HEK293 (cell line): ENCODE measurements at regions not wholly inside any gene's neighbourhood (a gene's known extent, or its start where the extent isn't known, plus 50 kb on each side); places are given as distances from the start of the nearest gene placed in this dataset.

Experiments used
- CTCF ChIA-PET: fragments of 350-600 bp; formaldehyde crosslinking; extraction: SDS; loops from one replicate; lab custom pipeline; 2021; ENCODE audit warnings: antibody characterized with exemption; lab: Yijun Ruan, JAX
- POLR2A ChIA-PET: fragments of 300-600 bp; formaldehyde crosslinking; extraction: SDS; loops from one replicate; lab custom pipeline; 2020; ENCODE audit warnings: antibody characterized with exemption, inconsistent platforms; lab: Yijun Ruan, JAX
- H3K27ac ChIP-seq: fragments of 200-500 bp; sonication (Bioruptor generic); 2 replicates; pipeline ENCODE4 v1.5.1; 2014; ENCODE audit warnings: low read depth, low read length, control low read depth, inconsistent platforms; ENCODE audit errors: extremely low read depth
- H3K36me3 ChIP-seq, 2 experiments: fragments of 200-500 bp in 1 of 2; sonication (Bioruptor generic) in 1 of 2; 1 replicate in 1 of 2; 2 replicates in 1 of 2; pipeline ENCODE4 v1.5.1; 2014 to 2017; ENCODE audit warnings: inconsistent platforms in 2 of 2, low read length in 2 of 2; ENCODE audit not compliant: control insufficient read depth in 2 of 2, insufficient read depth in 1 of 2
- H3K4me1 ChIP-seq: fragments of 200-500 bp; sonication (Bioruptor generic); 2 replicates; pipeline ENCODE4 v1.5.1; 2014; ENCODE audit warnings: mild to moderate bottlenecking, low read length, inconsistent platforms; ENCODE audit not compliant: control insufficient read depth, insufficient read depth
- H3K4me3 ChIP-seq: 2 replicates; pipeline ENCODE4 v1.5.1; 2011; ENCODE audit warnings: low read depth, mild to moderate bottlenecking, control low read depth, low read length, moderate library complexity
- H3K9me3 ChIP-seq: fragments of 200-500 bp; sonication (Bioruptor generic); 2 replicates; pipeline ENCODE4 v1.5.1; 2014; ENCODE audit warnings: low read depth, low read length, inconsistent platforms; ENCODE audit not compliant: control insufficient read depth, insufficient read depth
- BCL11A ChIP-seq: fragments of 450-650 bp; formaldehyde crosslinking; IDR thresholded peaks from 2 replicates; pipeline ENCODE4 v1.5.1; 2016; ENCODE audit warnings: low read depth, missing biosample characterization, missing genetic modification characterization
- BCL11B ChIP-seq: fragments of 450-650 bp; formaldehyde crosslinking; IDR thresholded peaks from 2 replicates; pipeline ENCODE4 v1.5.1; 2016; ENCODE audit warnings: low read depth, missing biosample characterization, missing genetic modification characterization
- HOXA7 ChIP-seq: sonication (generic); formaldehyde crosslinking; IDR thresholded peaks from 2 replicates; pipeline ENCODE4 v1.8.1; 2022; ENCODE audit warnings: missing genetic modification reagents, borderline replicate concordance
- KLF1 ChIP-seq: fragments of 450-650 bp; formaldehyde crosslinking; IDR thresholded peaks from 2 replicates; pipeline ENCODE4 v1.5.1; 2016; ENCODE audit warnings: missing biosample characterization, missing genetic modification characterization
- OVOL3 ChIP-seq: fragments of 450-650 bp; formaldehyde crosslinking; IDR thresholded peaks from 2 replicates; pipeline ENCODE4 v1.5.1; 2016; ENCODE audit warnings: missing biosample characterization, missing genetic modification characterization
- TCF7L2 ChIP-seq: IDR thresholded peaks from 2 replicates; pipeline ENCODE4 v1.6.1; 2011; ENCODE audit warnings: low read depth, mild to moderate bottlenecking, inconsistent platforms, low read length, moderate library complexity, borderline replicate concordance
- ZBTB1 ChIP-seq: fragments of 450-650 bp; formaldehyde crosslinking; IDR thresholded peaks from 2 replicates; pipeline ENCODE4 v1.5.1; 2016; ENCODE audit warnings: missing biosample characterization, missing genetic modification characterization
- ZNF132 ChIP-seq: fragments of 450-650 bp; formaldehyde crosslinking; IDR thresholded peaks from 2 replicates; pipeline ENCODE4 v1.5.1; 2017; ENCODE audit warnings: missing biosample characterization, missing genetic modification characterization, borderline replicate concordance
- ZNF302 ChIP-seq: fragments of 450-650 bp; formaldehyde crosslinking; IDR thresholded peaks from 2 replicates; pipeline ENCODE4 v1.5.1; 2016; ENCODE audit warnings: missing biosample characterization, missing genetic modification characterization, low read depth
- ZNF335 ChIP-seq: fragments of 450-650 bp; formaldehyde crosslinking; conservative IDR thresholded peaks from 2 replicates; pipeline ENCODE4 v1.5.1; 2016; ENCODE audit warnings: missing biosample characterization, missing genetic modification characterization
- ZNF366 ChIP-seq: fragments of 450-650 bp; formaldehyde crosslinking; conservative IDR thresholded peaks from 2 replicates; pipeline ENCODE4 v1.5.1; 2016; ENCODE audit warnings: missing biosample characterization, missing genetic modification characterization
- ZNF549 ChIP-seq: fragments of 450-650 bp; IDR thresholded peaks from 2 replicates; pipeline ENCODE4 v1.5.1; 2018; ENCODE audit warnings: missing biosample characterization, missing genetic modification characterization, mild to moderate bottlenecking, inconsistent platforms, moderate library complexity
- ZNF596 ChIP-seq: fragments of 450-650 bp; IDR thresholded peaks from 2 replicates; pipeline ENCODE4 v1.5.0; 2018; ENCODE audit warnings: missing biosample characterization, mild to moderate bottlenecking, missing genetic modification characterization, moderate library complexity
- ZNF624 ChIP-seq: fragments of 450-650 bp; formaldehyde crosslinking; IDR thresholded peaks from 2 replicates; pipeline ENCODE4 v1.5.1; 2017; ENCODE audit warnings: missing biosample characterization, missing genetic modification characterization
- TF ChIP-seq, protein P1 (sequence below): fragments of 450-650 bp; formaldehyde crosslinking; IDR thresholded peaks from 2 replicates; pipeline ENCODE4 v1.5.1; 2016; ENCODE audit warnings: missing biosample characterization, missing genetic modification characterization
- TF ChIP-seq, protein P2 (sequence below): fragments of 450-650 bp; formaldehyde crosslinking; IDR thresholded peaks from 2 replicates; pipeline ENCODE4 v1.5.1; 2016; ENCODE audit warnings: missing biosample characterization, missing genetic modification characterization
- TF ChIP-seq, protein P3 (sequence below): fragments of 450-650 bp; formaldehyde crosslinking; IDR thresholded peaks from 2 replicates; pipeline ENCODE4 v1.5.1; 2016; ENCODE audit warnings: missing biosample characterization, missing genetic modification characterization
- TF ChIP-seq, protein P4 (sequence below): fragments of 450-650 bp; formaldehyde crosslinking; conservative IDR thresholded peaks from 2 replicates; pipeline ENCODE4 v1.5.1; 2016; ENCODE audit warnings: low read depth, missing biosample characterization, missing genetic modification characterization
- TF ChIP-seq, protein P5 (sequence below): fragments of 450-650 bp; formaldehyde crosslinking; IDR thresholded peaks from 2 replicates; pipeline ENCODE4 v1.5.1; 2016; ENCODE audit warnings: missing biosample characterization, missing genetic modification characterization
- TF ChIP-seq, protein P6 (sequence below): fragments of 450-650 bp; formaldehyde crosslinking; IDR thresholded peaks from 2 replicates; pipeline ENCODE4 v1.5.1; 2016; ENCODE audit warnings: missing biosample characterization, missing genetic modification characterization

DNA sequence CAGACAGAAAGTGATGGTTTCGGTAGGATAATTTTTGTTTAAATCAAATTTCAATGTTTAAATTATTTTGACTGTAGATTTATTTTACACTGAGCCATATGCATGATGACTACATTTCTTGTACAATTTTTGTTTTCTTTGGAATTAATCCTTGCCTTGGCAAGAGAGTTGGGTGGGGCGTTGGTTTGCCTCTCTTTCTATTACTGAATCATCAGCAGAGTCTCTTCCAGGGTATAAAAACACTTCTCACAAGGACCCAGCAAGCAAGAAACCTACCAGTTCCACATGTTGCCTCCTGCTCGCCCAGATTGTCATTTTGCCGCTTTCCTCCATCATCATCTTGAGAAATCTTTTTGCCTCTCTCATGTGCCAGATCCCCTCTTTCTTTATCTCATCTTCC, 455.0 kb upstream of the DMAC1 start:
- H3K9me3 ChIP-seq, result no peaks in the 10 kb centered on the region
- CTCF ChIA-PET, result interaction anchor here (1.1 kb wide), 1 partner anchor 11 kb away, joined by 3 read pairs; no protein-coding TSS in a partner anchor
- H3K36me3 ChIP-seq, result no peaks in the 10 kb centered on the region
- H3K4me1 ChIP-seq, result no peaks in the 10 kb centered on the region
- H3K27ac ChIP-seq, result no peak overlapping the region
- TF ChIP-seq HOXA7 (CRISPR knock-in tag), result no peak
- TF ChIP-seq, protein P1, sequence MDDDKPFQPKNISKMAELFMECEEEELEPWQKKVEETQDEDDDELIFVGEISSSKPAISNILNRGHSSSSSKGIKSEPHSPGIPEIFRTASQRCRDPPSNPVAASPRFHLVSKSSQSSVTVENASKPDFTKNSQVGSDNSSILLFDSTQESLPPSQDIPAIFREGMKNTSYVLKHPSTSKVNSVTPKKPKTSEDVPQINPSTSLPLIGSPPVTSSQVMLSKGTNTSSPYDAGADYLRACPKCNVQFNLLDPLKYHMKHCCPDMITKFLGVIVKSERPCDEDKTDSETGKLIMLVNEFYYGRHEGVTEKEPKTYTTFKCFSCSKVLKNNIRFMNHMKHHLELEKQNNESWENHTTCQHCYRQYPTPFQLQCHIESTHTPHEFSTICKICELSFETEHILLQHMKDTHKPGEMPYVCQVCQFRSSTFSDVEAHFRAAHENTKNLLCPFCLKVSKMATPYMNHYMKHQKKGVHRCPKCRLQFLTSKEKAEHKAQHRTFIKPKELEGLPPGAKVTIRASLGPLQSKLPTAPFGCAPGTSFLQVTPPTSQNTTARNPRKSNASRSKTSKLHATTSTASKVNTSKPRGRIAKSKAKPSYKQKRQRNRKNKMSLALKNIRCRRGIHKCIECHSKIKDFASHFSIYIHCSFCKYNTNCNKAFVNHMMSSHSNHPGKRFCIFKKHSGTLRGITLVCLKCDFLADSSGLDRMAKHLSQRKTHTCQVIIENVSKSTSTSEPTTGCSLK, result no peak
- TF ChIP-seq ZNF302 (tag by site-specific recombination), result no peak
- TF ChIP-seq, protein P2, sequence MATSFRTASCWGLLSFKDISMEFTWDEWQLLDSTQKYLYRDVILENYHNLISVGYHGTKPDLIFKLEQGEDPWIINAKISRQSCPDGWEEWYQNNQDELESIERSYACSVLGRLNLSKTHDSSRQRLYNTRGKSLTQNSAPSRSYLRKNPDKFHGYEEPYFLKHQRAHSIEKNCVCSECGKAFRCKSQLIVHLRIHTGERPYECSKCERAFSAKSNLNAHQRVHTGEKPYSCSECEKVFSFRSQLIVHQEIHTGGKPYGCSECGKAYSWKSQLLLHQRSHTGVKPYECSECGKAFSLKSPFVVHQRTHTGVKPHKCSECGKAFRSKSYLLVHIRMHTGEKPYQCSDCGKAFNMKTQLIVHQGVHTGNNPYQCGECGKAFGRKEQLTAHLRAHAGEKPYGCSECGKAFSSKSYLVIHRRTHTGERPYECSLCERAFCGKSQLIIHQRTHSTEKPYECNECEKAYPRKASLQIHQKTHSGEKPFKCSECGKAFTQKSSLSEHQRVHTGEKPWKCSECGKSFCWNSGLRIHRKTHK, result no peak
- no peak for TF ChIP-seq ZNF596 (tag by site-specific recombination)
- TF ChIP-seq, protein P3, sequence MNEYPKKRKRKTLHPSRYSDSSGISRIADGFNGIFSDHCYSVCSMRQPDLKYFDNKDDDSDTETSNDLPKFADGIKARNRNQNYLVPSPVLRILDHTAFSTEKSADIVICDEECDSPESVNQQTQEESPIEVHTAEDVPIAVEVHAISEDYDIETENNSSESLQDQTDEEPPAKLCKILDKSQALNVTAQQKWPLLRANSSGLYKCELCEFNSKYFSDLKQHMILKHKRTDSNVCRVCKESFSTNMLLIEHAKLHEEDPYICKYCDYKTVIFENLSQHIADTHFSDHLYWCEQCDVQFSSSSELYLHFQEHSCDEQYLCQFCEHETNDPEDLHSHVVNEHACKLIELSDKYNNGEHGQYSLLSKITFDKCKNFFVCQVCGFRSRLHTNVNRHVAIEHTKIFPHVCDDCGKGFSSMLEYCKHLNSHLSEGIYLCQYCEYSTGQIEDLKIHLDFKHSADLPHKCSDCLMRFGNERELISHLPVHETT (tag by site-specific recombination), result no peak
- TF ChIP-seq TCF7L2, result no peak
- TF ChIP-seq, protein P4, sequence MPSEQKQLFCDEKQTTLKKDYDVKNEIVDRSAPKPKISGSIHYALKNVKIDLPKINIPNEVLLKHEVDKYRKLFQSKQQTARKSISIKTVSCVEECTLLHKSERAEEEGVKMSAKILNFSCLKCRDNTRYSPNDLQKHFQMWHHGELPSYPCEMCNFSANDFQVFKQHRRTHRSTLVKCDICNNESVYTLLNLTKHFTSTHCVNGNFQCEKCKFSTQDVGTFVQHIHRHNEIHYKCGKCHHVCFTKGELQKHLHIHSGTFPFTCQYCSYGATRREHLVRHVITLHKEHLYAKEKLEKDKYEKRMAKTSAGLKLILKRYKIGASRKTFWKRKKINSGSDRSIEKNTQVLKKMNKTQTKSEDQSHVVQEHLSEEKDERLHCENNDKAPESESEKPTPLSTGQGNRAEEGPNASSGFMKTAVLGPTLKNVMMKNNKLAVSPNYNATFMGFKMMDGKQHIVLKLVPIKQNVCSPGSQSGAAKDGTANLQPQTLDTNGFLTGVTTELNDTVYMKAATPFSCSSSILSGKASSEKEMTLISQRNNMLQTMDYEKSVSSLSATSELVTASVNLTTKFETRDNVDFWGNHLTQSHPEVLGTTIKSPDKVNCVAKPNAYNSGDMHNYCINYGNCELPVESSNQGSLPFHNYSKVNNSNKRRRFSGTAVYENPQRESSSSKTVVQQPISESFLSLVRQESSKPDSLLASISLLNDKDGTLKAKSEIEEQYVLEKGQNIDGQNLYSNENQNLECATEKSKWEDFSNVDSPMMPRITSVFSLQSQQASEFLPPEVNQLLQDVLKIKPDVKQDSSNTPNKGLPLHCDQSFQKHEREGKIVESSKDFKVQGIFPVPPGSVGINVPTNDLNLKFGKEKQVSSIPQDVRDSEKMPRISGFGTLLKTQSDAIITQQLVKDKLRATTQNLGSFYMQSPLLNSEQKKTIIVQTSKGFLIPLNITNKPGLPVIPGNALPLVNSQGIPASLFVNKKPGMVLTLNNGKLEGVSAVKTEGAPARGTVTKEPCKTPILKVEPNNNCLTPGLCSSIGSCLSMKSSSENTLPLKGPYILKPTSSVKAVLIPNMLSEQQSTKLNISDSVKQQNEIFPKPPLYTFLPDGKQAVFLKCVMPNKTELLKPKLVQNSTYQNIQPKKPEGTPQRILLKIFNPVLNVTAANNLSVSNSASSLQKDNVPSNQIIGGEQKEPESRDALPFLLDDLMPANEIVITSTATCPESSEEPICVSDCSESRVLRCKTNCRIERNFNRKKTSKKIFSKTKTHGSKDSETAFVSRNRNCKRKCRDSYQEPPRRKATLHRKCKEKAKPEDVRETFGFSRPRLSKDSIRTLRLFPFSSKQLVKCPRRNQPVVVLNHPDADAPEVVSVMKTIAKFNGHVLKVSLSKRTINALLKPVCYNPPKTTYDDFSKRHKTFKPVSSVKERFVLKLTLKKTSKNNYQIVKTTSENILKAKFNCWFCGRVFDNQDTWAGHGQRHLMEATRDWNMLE (tag by site-specific recombination), result no peak
- no peak for TF ChIP-seq ZNF335
- TF ChIP-seq OVOL3 (tag by site-specific recombination), result no peak
- no peak for TF ChIP-seq ZNF366 (tag by site-specific recombination)
- no peak for TF ChIP-seq ZBTB1 (tag by site-specific recombination)
- no peak overlapping the region for H3K4me3 ChIP-seq
- POLR2A ChIA-PET, result no interaction called here

DNA sequence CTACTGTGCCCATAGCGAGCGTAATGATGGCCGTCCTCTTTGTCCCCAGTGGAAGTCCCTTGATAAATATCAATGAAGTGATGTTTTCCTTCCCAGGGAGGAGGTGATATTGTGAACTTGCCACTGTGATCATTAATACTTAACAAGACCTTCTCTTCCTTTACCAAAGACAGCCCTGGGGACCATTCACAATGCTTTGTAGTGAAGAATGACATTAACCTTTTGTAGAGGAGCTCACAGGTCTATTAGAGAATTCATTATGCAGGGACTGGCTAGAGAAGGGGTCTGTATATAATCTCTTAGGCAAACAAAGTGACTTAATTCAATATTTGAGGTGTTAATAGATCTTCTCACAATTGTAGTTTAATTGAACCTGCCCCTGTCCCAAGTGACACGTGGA, 452.9 kb upstream of the DMAC1 start:
- Histone ChIP-seq H3K4me1 (no peaks in the 10 kb centered on the region), H3K36me3 (no peaks in the 10 kb centered on the region), H3K27ac (no peak overlapping the region), H3K9me3 (no peaks in the 10 kb centered on the region), H3K4me3 (no peak overlapping the region)
- ChIA-PET CTCF (no interaction called here), POLR2A (no interaction called here)
- no peak for TF ChIP-seq ZNF624 (tag by site-specific recombination)
- no peak for TF ChIP-seq BCL11B (tag by site-specific recombination)
- no peak for TF ChIP-seq BCL11A (tag by site-specific recombination)
- TF ChIP-seq, protein P5, sequence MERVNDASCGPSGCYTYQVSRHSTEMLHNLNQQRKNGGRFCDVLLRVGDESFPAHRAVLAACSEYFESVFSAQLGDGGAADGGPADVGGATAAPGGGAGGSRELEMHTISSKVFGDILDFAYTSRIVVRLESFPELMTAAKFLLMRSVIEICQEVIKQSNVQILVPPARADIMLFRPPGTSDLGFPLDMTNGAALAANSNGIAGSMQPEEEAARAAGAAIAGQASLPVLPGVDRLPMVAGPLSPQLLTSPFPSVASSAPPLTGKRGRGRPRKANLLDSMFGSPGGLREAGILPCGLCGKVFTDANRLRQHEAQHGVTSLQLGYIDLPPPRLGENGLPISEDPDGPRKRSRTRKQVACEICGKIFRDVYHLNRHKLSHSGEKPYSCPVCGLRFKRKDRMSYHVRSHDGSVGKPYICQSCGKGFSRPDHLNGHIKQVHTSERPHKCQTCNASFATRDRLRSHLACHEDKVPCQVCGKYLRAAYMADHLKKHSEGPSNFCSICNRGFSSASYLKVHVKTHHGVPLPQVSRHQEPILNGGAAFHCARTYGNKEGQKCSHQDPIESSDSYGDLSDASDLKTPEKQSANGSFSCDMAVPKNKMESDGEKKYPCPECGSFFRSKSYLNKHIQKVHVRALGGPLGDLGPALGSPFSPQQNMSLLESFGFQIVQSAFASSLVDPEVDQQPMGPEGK, result no peak
- TF ChIP-seq ZNF549 (tag by site-specific recombination), result no peak
- TF ChIP-seq, protein P6, sequence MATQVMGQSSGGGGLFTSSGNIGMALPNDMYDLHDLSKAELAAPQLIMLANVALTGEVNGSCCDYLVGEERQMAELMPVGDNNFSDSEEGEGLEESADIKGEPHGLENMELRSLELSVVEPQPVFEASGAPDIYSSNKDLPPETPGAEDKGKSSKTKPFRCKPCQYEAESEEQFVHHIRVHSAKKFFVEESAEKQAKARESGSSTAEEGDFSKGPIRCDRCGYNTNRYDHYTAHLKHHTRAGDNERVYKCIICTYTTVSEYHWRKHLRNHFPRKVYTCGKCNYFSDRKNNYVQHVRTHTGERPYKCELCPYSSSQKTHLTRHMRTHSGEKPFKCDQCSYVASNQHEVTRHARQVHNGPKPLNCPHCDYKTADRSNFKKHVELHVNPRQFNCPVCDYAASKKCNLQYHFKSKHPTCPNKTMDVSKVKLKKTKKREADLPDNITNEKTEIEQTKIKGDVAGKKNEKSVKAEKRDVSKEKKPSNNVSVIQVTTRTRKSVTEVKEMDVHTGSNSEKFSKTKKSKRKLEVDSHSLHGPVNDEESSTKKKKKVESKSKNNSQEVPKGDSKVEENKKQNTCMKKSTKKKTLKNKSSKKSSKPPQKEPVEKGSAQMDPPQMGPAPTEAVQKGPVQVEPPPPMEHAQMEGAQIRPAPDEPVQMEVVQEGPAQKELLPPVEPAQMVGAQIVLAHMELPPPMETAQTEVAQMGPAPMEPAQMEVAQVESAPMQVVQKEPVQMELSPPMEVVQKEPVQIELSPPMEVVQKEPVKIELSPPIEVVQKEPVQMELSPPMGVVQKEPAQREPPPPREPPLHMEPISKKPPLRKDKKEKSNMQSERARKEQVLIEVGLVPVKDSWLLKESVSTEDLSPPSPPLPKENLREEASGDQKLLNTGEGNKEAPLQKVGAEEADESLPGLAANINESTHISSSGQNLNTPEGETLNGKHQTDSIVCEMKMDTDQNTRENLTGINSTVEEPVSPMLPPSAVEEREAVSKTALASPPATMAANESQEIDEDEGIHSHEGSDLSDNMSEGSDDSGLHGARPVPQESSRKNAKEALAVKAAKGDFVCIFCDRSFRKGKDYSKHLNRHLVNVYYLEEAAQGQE (tag by site-specific recombination), result no peak
- TF ChIP-seq KLF1 (tag by site-specific recombination), result no peak
- no peak for TF ChIP-seq ZNF132 (tag by site-specific recombination)
